GM12878 (cell line): ENCODE measurements at regions not wholly inside any gene's neighbourhood (a gene's known extent, or its start where the extent isn't known, plus 50 kb on each side); places are given as distances from the start of the nearest gene placed in this dataset.

ENCODE experiments used
- ATAC-seq: fragments of 200-7000 bp; cut with Tn5 transposase; 3 replicates; pipeline ENCODE4 v1.9.1; 2020; ENCODE audit warnings: mild to moderate bottlenecking, moderate library complexity
- BruUV-seq: library from RNA; stranded (reverse); fragments of 400-500 nt; replicated peaks from 2 replicates; lab custom pipeline; 2021; lab: Mats Ljungman, UMichigan
- CTCF ChIA-PET: fragments of 300-600 bp; sonication (Branson Sonifier 250); formaldehyde crosslinking; extraction: SDS; loops from one replicate; lab custom pipeline; 2021; ENCODE audit warnings: inconsistent platforms; lab: Yijun Ruan, JAX
- POLR2A ChIA-PET: fragments of 350-600 bp; formaldehyde crosslinking; extraction: SDS; loops from one replicate; lab custom pipeline; 2021; ENCODE audit warnings: inconsistent platforms; lab: Charles Lee
- RAD21 ChIA-PET: fragments of 300-600 bp; sonication (Branson Sonifier 250); formaldehyde crosslinking; loops from one replicate; lab custom pipeline; 2023; ENCODE audit warnings: antibody characterized with exemption; ENCODE audit not compliant: unreplicated experiment; lab: Charles Lee
- SMC1A ChIA-PET: fragments of 300-600 bp; sonication (Branson Sonifier 250); formaldehyde crosslinking; loops from one replicate; lab custom pipeline; 2023; ENCODE audit not compliant: unreplicated experiment, uncharacterized antibody; lab: Charles Lee
- DNase-seq: peaks from one replicate; pipeline ENCODE4 v3.0.0-alpha.2; 2011; ENCODE audit warnings: low read depth, low spot score
- FAIRE-seq: peaks from 3 replicates; lab custom pipeline; 2011; peaks lifted over from hg19 to GRCh38; lab: Jason Lieb, UNC
- H2AFZ ChIP-seq: 2 replicates; pipeline ENCODE4 v1.6.0; 2011; ENCODE audit warnings: low read depth, low read length, control low read depth; ENCODE audit not compliant: control insufficient read depth
- H3K27ac ChIP-seq: 2 replicates; pipeline ENCODE4 v1.5.1; 2011; ENCODE audit warnings: control low read depth; ENCODE audit not compliant: control insufficient read depth, insufficient read depth
- H3K27me3 ChIP-seq, 2 experiments: replicated peaks in 1 of 2; 2 replicates each; pipeline versions ENCODE4 v1.6.0 to v1.6.1; 2011; ENCODE audit warnings: low read length in 1 of 2; ENCODE audit not compliant: control insufficient read depth in 2 of 2, insufficient read depth in 2 of 2
- H3K36me3 ChIP-seq, 2 experiments: 2 replicates each; pipeline ENCODE4 v1.5.1; 2011; ENCODE audit warnings: low read length in 1 of 2; ENCODE audit not compliant: control insufficient read depth in 2 of 2, insufficient read depth in 2 of 2
- H3K4me1 ChIP-seq: 2 replicates; pipeline ENCODE4 v1.6.1; 2011; ENCODE audit warnings: mild to moderate bottlenecking, low read length, moderate library complexity, mixed read lengths; ENCODE audit not compliant: control insufficient read depth, insufficient read depth
- H3K4me2 ChIP-seq: 2 replicates; pipeline ENCODE4 v1.6.0; 2011; ENCODE audit warnings: control low read depth; ENCODE audit not compliant: control insufficient read depth, insufficient read depth
- H3K4me3 ChIP-seq: fragments of 200-600 bp; sonication (generic); 2 replicates; pipeline ENCODE4 v1.5.1; 2016
- H3K79me2 ChIP-seq: 2 replicates; pipeline ENCODE4 v1.6.0; 2011; ENCODE audit warnings: low read length; ENCODE audit not compliant: control insufficient read depth, insufficient read depth
- H3K9ac ChIP-seq: 2 replicates; pipeline ENCODE4 v1.8.0; 2011; ENCODE audit warnings: low read length, control low read depth, mixed read lengths; ENCODE audit not compliant: control insufficient read depth, insufficient read depth
- H3K9me3 ChIP-seq: replicated peaks from 3 replicates; pipeline ENCODE4 v1.5.1; 2011; ENCODE audit warnings: mild to moderate bottlenecking, low read length; ENCODE audit not compliant: control insufficient read depth, insufficient read depth
- H4K20me1 ChIP-seq: 2 replicates; pipeline ENCODE4 v1.6.0; 2011; ENCODE audit not compliant: control insufficient read depth, insufficient read depth
- ATF7 ChIP-seq: fragments of 450-650 bp; IDR thresholded peaks from 2 replicates; pipeline ENCODE4 v1.6.1; 2016; ENCODE audit warnings: low read depth, mild to moderate bottlenecking
- IKZF2 ChIP-seq, 2 experiments: fragments of 450-650 bp; IDR thresholded peaks; 2 replicates each; pipeline ENCODE4 v1.6.1; 2017; ENCODE audit warnings: mild to moderate bottlenecking in 2 of 2, moderate library complexity in 2 of 2
- MYB ChIP-seq: fragments of 150-350 bp; IDR thresholded peaks from 2 replicates; pipeline ENCODE4 v1.6.1; 2014; ENCODE audit warnings: mild to moderate bottlenecking, low read depth, low read length, borderline replicate concordance
- PAX8 ChIP-seq: fragments of 450-650 bp; IDR thresholded peaks from 2 replicates; pipeline ENCODE4 v1.6.1; 2017; ENCODE audit warnings: mild to moderate bottlenecking, moderate library complexity
- RB1 ChIP-seq: fragments of 450-650 bp; formaldehyde crosslinking; IDR thresholded peaks from 2 replicates; pipeline ENCODE4 v1.6.1; 2017; ENCODE audit warnings: mild to moderate bottlenecking, borderline replicate concordance
- SMARCA5 ChIP-seq: fragments of 450-650 bp; IDR thresholded peaks from 2 replicates; pipeline ENCODE4 v1.6.1; 2017; ENCODE audit warnings: mild to moderate bottlenecking
- SPI1 ChIP-seq: IDR thresholded peaks from 2 replicates; pipeline ENCODE4 v1.6.1; 2011; ENCODE audit warnings: low read depth, mild to moderate bottlenecking, low read length, moderate library complexity, borderline replicate concordance; ENCODE audit not compliant: insufficient read depth
- STAT3 ChIP-seq: IDR thresholded peaks from 2 replicates; pipeline ENCODE4 v1.6.1; 2011; ENCODE audit warnings: low read depth, low read length, improper control_type of control experiment
- TBL1XR1 ChIP-seq: IDR thresholded peaks from 2 replicates; pipeline ENCODE4 v1.6.1; 2012; ENCODE audit warnings: low read depth, low read length, improper control_type of control experiment
- ZNF622 ChIP-seq: fragments of 450-650 bp; IDR thresholded peaks from 2 replicates; pipeline ENCODE4 v1.6.1; 2017; ENCODE audit warnings: mild to moderate bottlenecking, inconsistent platforms
- WGBS: methylation state at CpG from one replicate; pipeline ENCODE4 v1.1.6; 2016; ENCODE audit warnings: low lambda C conversion rate; ENCODE audit not compliant: insufficient replicate concordance, insufficient coverage; ENCODE audit errors: missing lambda C conversion rate; 5-methylcytosine and 5-hydroxymethylcytosine counted together
- in situ Hi-C: fragments of 300-500 bp; cut with MboI; formaldehyde crosslinking; loops from 9 replicates; pipeline ENCODE4 v1.14.3; 2018; ENCODE audit warnings: mixed read lengths
- intact Hi-C: fragments of 100-400 bp; cut with micrococcal nuclease; formaldehyde crosslinking; loops from one replicate; pipeline ENCODE4 v1.14.2; 2022; ENCODE audit not compliant: unreplicated experiment
- TF ChIP-seq, protein P1 (sequence below): IDR thresholded peaks from 2 replicates; pipeline ENCODE4 v1.6.1; 2012; ENCODE audit warnings: low read depth, low read length, improper control_type of control experiment
- TF ChIP-seq, protein P2 (sequence below): IDR thresholded peaks from 2 replicates; pipeline ENCODE4 v1.6.1; 2012; ENCODE audit warnings: low read depth, low read length, improper control_type of control experiment
- TF ChIP-seq, protein P3 (sequence below): fragments of 450-650 bp; IDR thresholded peaks from 2 replicates; pipeline ENCODE4 v1.6.1; 2014; ENCODE audit warnings: mild to moderate bottlenecking
- TF ChIP-seq, protein P4 (sequence below): fragments of 450-650 bp; IDR thresholded peaks from 2 replicates; pipeline ENCODE4 v1.6.1; 2016; ENCODE audit warnings: mild to moderate bottlenecking

DNA sequence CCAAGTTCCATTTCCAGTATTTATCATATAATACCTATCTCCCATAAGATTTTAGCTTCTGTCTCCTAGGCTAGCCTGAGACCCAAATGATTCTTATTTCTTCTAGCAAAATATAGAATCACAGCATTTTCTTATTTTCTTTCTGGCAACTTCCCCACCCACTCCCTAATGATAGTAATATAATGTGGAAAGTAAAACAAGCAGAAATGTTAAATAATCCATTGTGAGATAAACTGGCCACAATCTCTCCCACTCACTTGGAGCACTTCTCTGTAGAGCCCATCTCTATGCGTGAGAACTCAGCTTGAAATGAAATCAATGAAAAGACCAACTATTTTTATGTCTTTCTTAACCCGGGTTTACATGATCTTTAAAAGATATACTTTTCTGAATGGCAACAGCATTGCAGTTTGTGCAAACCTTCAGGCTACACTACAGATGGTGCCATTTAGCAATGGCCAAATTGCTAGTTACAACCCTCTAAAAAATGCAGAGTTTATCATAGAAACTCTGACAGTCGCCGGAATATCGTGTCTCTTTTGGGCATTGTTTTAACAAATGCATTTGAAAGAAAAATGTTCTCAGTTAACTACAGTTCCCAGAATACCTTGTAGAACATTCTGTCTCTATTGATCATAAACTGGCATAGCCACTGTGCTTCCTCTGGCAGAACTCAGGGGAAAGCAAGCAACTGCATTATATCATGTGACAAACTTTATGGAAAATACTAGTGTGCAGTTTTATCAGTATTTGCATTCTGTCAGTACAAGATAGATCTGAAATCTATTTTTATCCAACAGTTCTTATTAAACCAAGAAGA is 1407.4 kb upstream of the ZEB2 start:
- WGBS = 29% methylated on average over 5 of the region's 5 CpGs
- ChIA-PET RAD21 (no interaction called here), SMC1A (interaction anchor here (0.9 kb wide), 1 partner anchor 10 kb away, joined by 3 read pairs; no protein-coding TSS in a partner anchor)
- Histone ChIP-seq H2AFZ (no peak overlapping the region), H3K4me1 (no peaks in the 10 kb centered on the region), H3K27ac (no peak overlapping the region), H3K4me2 (no peak overlapping the region), H3K79me2 (no peaks in the 10 kb centered on the region), H3K9me3 (no peaks in the 10 kb centered on the region)
- TF ChIP-seq, protein P1, sequence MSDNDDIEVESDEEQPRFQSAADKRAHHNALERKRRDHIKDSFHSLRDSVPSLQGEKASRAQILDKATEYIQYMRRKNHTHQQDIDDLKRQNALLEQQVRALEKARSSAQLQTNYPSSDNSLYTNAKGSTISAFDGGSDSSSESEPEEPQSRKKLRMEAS = no peak
- TF ChIP-seq, protein P2, sequence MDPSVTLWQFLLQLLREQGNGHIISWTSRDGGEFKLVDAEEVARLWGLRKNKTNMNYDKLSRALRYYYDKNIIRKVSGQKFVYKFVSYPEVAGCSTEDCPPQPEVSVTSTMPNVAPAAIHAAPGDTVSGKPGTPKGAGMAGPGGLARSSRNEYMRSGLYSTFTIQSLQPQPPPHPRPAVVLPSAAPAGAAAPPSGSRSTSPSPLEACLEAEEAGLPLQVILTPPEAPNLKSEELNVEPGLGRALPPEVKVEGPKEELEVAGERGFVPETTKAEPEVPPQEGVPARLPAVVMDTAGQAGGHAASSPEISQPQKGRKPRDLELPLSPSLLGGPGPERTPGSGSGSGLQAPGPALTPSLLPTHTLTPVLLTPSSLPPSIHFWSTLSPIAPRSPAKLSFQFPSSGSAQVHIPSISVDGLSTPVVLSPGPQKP = no peak
- TF ChIP-seq, all 136 proteins: peak for 0
- Histone ChIP-seq H4K20me1 (no peaks in the 10 kb centered on the region), H3K36me3 (no peaks in the 10 kb centered on the region), H3K4me3 (no peak overlapping the region), H3K9ac (no peak overlapping the region), H3K27me3 (no peaks in the 10 kb centered on the region)
- POLR2A ChIA-PET = no interaction called here
- no TSS peak for BruUV-seq
- no peak for ATAC-seq
- no peak for FAIRE-seq
- in situ Hi-C loops = no loop called here
- intact Hi-C loops = no loop called here
- CTCF ChIA-PET = interaction anchor here (0.7 to 1.4 kb wide), 2 partner anchors 8 to 17 kb away, joined by 3 to 6 read pairs; no protein-coding TSS in a partner anchor
- DNase-seq = no peak

DNA sequence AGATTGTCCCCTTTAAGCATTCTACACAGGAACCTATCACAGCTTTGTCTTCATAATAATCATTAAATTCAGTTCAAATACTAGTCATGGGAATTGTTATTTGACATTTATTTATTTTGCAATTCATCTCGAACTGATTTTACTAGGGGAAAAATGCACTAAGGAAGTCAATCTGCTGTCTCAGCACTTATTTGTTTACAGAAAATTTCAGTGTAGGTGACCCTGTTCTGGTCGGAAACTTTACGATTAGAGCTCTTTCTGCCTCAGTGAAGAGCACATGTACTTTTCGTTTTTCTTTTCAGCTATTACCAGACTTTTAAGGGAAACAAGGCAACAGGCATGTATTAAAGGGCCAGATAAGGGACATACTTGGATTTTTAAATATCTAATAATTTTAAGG is 1405.7 kb upstream of the ZEB2 start:
- intact Hi-C loops = no loop called here
- in situ Hi-C loops = no loop called here
- Histone ChIP-seq H3K79me2 (no peaks in the 10 kb centered on the region), H3K27me3 (no peaks in the 10 kb centered on the region), H2AFZ (no peak overlapping the region), H3K9ac (no peak overlapping the region), H3K9me3 (no peaks in the 10 kb centered on the region), H3K36me3 (no peaks in the 10 kb centered on the region), H3K4me1 (no peaks in the 10 kb centered on the region), H3K4me2 (no peak overlapping the region), H3K27ac (no peak overlapping the region), H4K20me1 (no peaks in the 10 kb centered on the region), H3K4me3 (no peak overlapping the region)
- BruUV-seq = no TSS peak
- ChIA-PET CTCF (no interaction called here), POLR2A (no interaction called here), RAD21 (no interaction called here), SMC1A (no interaction called here)
- 2% methylated on average over 4 of the region's 4 CpGs for WGBS
- DNase-seq (no peak), ATAC-seq (no peak), FAIRE-seq (no peak)
- TF ChIP-seq SPI1 (no peak), MYB (no peak), TBL1XR1 (no peak), PAX8 (no peak), SMARCA5 (no peak), ATF7 (no peak), RB1 (no peak), ZNF622 (no peak), IKZF2 (IDR thresholded peaks at IDR 0.05) (no peak), STAT3 (no peak)
- TF ChIP-seq, protein P3, sequence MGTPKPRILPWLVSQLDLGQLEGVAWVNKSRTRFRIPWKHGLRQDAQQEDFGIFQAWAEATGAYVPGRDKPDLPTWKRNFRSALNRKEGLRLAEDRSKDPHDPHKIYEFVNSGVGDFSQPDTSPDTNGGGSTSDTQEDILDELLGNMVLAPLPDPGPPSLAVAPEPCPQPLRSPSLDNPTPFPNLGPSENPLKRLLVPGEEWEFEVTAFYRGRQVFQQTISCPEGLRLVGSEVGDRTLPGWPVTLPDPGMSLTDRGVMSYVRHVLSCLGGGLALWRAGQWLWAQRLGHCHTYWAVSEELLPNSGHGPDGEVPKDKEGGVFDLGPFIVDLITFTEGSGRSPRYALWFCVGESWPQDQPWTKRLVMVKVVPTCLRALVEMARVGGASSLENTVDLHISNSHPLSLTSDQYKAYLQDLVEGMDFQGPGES = no peak
- TF ChIP-seq, protein P4, sequence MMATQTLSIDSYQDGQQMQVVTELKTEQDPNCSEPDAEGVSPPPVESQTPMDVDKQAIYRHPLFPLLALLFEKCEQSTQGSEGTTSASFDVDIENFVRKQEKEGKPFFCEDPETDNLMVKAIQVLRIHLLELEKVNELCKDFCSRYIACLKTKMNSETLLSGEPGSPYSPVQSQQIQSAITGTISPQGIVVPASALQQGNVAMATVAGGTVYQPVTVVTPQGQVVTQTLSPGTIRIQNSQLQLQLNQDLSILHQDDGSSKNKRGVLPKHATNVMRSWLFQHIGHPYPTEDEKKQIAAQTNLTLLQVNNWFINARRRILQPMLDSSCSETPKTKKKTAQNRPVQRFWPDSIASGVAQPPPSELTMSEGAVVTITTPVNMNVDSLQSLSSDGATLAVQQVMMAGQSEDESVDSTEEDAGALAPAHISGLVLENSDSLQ = no peak
